CD14-positive monocyte (primary cell): ENCODE measurements at regions not wholly inside any gene's neighbourhood (a gene's known extent, or its start where the extent isn't known, plus 50 kb on each side); places are given as distances from the start of the nearest gene placed in this dataset.

Experiments used
- DNase-seq, 3 donors: peaks; one replicate each; pipeline ENCODE4 v3.0.0-alpha.2; 2011 to 2022
- H2AFZ ChIP-seq: 2 replicates; pipeline ENCODE4 v1.6.0; 2012; ENCODE audit warnings: mild to moderate bottlenecking, low read depth, low read length, inconsistent platforms; ENCODE audit not compliant: insufficient read depth, poor library complexity, severe bottlenecking
- H3K27ac ChIP-seq, 2 donors: 1 replicate in 1 of 2; 2 replicates in 1 of 2; pipeline ENCODE4 v1.5.1; 2012 to 2013; ENCODE audit warnings: low read length in 2 of 2, control low read depth in 1 of 2, inconsistent platforms in 1 of 2, low read depth in 1 of 2, mild to moderate bottlenecking in 1 of 2
- H3K27me3 ChIP-seq, 2 donors: one replicate each; pipeline versions ENCODE4 v1.6.0 to v1.6.1; 2011 to 2013; ENCODE audit warnings: low read length in 2 of 2; ENCODE audit not compliant: control insufficient read depth in 2 of 2, insufficient read depth in 2 of 2
- H3K36me3 ChIP-seq, 2 donors: replicated peaks in 1 of 2; 1 replicate in 1 of 2; 2 replicates in 1 of 2; pipeline versions ENCODE4 v1.5.1 to v1.6.1; 2012 to 2013; ENCODE audit warnings: low read length in 2 of 2, control low read depth in 1 of 2, inconsistent platforms in 1 of 2, mild to moderate bottlenecking in 1 of 2; ENCODE audit not compliant: insufficient read depth in 2 of 2, control insufficient read depth in 1 of 2
- H3K4me1 ChIP-seq, 2 donors: 1 replicate in 1 of 2; 2 replicates in 1 of 2; pipeline versions ENCODE4 v1.5.1 to v1.6.1; 2012 to 2013; ENCODE audit warnings: low read length in 2 of 2, control low read depth in 1 of 2, inconsistent platforms in 1 of 2, mild to moderate bottlenecking in 1 of 2, moderate library complexity in 1 of 2; ENCODE audit not compliant: insufficient read depth in 2 of 2, control insufficient read depth in 1 of 2
- H3K4me2 ChIP-seq: replicated peaks from 2 replicates; pipeline ENCODE3; 2012; ENCODE audit warnings: low read length, moderate library complexity, mild to moderate bottlenecking; ENCODE audit not compliant: poor library complexity, severe bottlenecking; ENCODE audit errors: extremely low read depth
- H3K4me3 ChIP-seq, 3 experiments: fragments of 200-600 bp in 1 of 3; sonication (generic) in 1 of 3; replicated peaks in 1 of 3; 1 replicate in 2 of 3; 2 replicates in 1 of 3; pipeline ENCODE4 v1.5.1; 2011 to 2013; ENCODE audit warnings: low read length in 3 of 3, mild to moderate bottlenecking in 3 of 3, control low read depth in 2 of 3, low read depth in 2 of 3, inconsistent platforms in 1 of 3, moderate library complexity in 1 of 3
- H3K79me2 ChIP-seq: 2 replicates; pipeline ENCODE4 v1.6.0; 2012; ENCODE audit warnings: mild to moderate bottlenecking, control low read depth, inconsistent platforms, low read length, moderate library complexity; ENCODE audit not compliant: insufficient read depth
- H3K9ac ChIP-seq: 2 replicates; pipeline ENCODE4 v1.6.0; 2017; ENCODE audit warnings: low read length, mild to moderate bottlenecking; ENCODE audit not compliant: insufficient read depth, poor library complexity, severe bottlenecking
- H3K9me3 ChIP-seq, 2 donors: replicated peaks in 1 of 2; 1 replicate in 1 of 2; 2 replicates in 1 of 2; pipeline versions ENCODE4 v1.5.1 to v1.6.1; 2012 to 2013; ENCODE audit warnings: low read length in 2 of 2, control low read depth in 1 of 2; ENCODE audit not compliant: control insufficient read depth in 1 of 2, insufficient read depth in 1 of 2
- H4K20me1 ChIP-seq: 2 replicates; pipeline ENCODE4 v1.6.0; 2012; ENCODE audit warnings: mild to moderate bottlenecking, low read length, control low read depth, moderate library complexity; ENCODE audit not compliant: insufficient read depth
- H3K27ac Mint-ChIP-seq, 7 donors: one replicate each; pipeline ENCODE4 v1.8.0; 2020; ENCODE audit warnings: mild to moderate bottlenecking in 7 of 7, mixed read lengths in 7 of 7, moderate library complexity in 6 of 7, inconsistent platforms in 2 of 7
- H3K27me3 Mint-ChIP-seq, 3 donors: one replicate each; pipeline ENCODE4 v1.8.0; 2021 to 2022; ENCODE audit warnings: low read depth in 3 of 3, mild to moderate bottlenecking in 3 of 3, mixed read lengths in 3 of 3, moderate library complexity in 3 of 3, inconsistent platforms in 1 of 3
- H3K36me3 Mint-ChIP-seq, 2 donors: one replicate each; pipeline ENCODE4 v1.8.0; 2020; ENCODE audit warnings: mixed read lengths in 2 of 2, inconsistent platforms in 1 of 2, mild to moderate bottlenecking in 1 of 2
- H3K4me1 Mint-ChIP-seq: one replicate; pipeline ENCODE4 v1.8.0; 2020; ENCODE audit warnings: mild to moderate bottlenecking, mixed read lengths
- H3K4me3 Mint-ChIP-seq, 2 donors: one replicate each; pipeline ENCODE4 v1.8.0; 2020; ENCODE audit warnings: mild to moderate bottlenecking in 2 of 2, mixed read lengths in 2 of 2, moderate library complexity in 1 of 2
- H3K9me3 Mint-ChIP-seq, 7 donors: one replicate each; pipeline ENCODE4 v1.8.0; 2020 to 2022; ENCODE audit warnings: mixed read lengths in 7 of 7, mild to moderate bottlenecking in 6 of 7, moderate library complexity in 6 of 7, inconsistent platforms in 2 of 7
- WGBS: methylation state at CpG from one replicate; pipeline ENCODE4 v1.1.5; 2013; ENCODE audit warnings: missing lambda C conversion rate; ENCODE audit not compliant: insufficient coverage; 5-methylcytosine and 5-hydroxymethylcytosine counted together
- intact Hi-C, 2 donors: fragments of 100-400 bp; cut with micrococcal nuclease; formaldehyde crosslinking; loops; one replicate each; pipeline versions ENCODE4 v1.15.0 to v1.15.1; 2023
- TF ChIP-seq, protein P1 (sequence below): fragments of 200-600 bp; IDR thresholded peaks from one replicate; pipeline ENCODE4 v1.8.0; 2022; ENCODE audit warnings: antibody characterized with exemption, mild to moderate bottlenecking

DNA sequence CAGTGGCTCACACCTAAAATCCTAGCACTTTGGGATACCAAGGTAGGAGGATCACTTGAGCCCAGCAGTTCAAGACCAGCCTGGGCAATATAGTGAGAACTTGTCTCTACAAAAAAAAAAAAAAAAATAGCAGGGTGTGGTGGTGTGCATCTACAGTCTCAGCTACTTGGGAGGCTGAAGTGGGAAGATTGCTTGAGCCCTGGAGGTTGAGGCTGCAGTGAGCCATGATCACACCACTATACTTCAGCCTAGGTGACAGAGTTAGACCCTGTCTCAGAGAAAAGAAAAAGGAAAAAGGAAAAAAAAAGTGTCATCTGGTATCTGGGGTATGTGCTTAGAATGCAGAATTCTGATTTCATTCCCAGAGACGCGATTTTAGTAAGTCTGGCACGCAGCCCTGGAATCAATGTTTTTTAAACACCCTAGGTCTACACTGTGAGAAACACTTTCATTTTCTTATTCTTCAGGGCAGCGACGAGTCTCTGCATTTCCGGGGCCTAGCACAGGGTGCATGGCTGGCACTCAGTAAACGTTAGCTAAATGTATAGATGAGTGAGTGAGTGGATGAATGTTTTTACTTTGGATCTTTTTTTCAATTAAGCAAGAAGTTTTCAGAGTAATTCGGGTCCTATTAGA lies 243.8 kb upstream of the PWP1 start:
- 98% methylated on average over 7 of the region's 8 CpGs for WGBS
- Mint-ChIP-seq H3K27ac (no peak overlapping the region), H3K4me3 (no peak overlapping the region), H3K27me3 (peaks cover 0 to 1% (median 0%) of the 10 kb centered on the region in 3 donors), H3K36me3 (no peaks in the 10 kb centered on the region), H3K4me1 (no peaks in the 10 kb centered on the region), H3K9me3 (peaks cover 0 to 2% (median 0%) of the 10 kb centered on the region in 7 donors)
- H3K4me1 ChIP-seq = no peaks in the 10 kb centered on the region
- no peak overlapping the region for H3K9ac ChIP-seq
- H3K27ac ChIP-seq = no peak overlapping the region
- no peaks in the 10 kb centered on the region for H3K27me3 ChIP-seq
- no peaks in the 10 kb centered on the region for H3K79me2 ChIP-seq
- H3K36me3 ChIP-seq = no peaks in the 10 kb centered on the region
- intact Hi-C loops = no loop called here
- DNase-seq = no peak
- no peaks in the 10 kb centered on the region for H3K9me3 ChIP-seq
- no peak overlapping the region for H2AFZ ChIP-seq
- no peak overlapping the region for H3K4me2 ChIP-seq
- no peaks in the 10 kb centered on the region for H4K20me1 ChIP-seq
- H3K4me3 ChIP-seq = no peak overlapping the region
- TF ChIP-seq, protein P1, sequence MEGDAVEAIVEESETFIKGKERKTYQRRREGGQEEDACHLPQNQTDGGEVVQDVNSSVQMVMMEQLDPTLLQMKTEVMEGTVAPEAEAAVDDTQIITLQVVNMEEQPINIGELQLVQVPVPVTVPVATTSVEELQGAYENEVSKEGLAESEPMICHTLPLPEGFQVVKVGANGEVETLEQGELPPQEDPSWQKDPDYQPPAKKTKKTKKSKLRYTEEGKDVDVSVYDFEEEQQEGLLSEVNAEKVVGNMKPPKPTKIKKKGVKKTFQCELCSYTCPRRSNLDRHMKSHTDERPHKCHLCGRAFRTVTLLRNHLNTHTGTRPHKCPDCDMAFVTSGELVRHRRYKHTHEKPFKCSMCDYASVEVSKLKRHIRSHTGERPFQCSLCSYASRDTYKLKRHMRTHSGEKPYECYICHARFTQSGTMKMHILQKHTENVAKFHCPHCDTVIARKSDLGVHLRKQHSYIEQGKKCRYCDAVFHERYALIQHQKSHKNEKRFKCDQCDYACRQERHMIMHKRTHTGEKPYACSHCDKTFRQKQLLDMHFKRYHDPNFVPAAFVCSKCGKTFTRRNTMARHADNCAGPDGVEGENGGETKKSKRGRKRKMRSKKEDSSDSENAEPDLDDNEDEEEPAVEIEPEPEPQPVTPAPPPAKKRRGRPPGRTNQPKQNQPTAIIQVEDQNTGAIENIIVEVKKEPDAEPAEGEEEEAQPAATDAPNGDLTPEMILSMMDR = no peak

DNA sequence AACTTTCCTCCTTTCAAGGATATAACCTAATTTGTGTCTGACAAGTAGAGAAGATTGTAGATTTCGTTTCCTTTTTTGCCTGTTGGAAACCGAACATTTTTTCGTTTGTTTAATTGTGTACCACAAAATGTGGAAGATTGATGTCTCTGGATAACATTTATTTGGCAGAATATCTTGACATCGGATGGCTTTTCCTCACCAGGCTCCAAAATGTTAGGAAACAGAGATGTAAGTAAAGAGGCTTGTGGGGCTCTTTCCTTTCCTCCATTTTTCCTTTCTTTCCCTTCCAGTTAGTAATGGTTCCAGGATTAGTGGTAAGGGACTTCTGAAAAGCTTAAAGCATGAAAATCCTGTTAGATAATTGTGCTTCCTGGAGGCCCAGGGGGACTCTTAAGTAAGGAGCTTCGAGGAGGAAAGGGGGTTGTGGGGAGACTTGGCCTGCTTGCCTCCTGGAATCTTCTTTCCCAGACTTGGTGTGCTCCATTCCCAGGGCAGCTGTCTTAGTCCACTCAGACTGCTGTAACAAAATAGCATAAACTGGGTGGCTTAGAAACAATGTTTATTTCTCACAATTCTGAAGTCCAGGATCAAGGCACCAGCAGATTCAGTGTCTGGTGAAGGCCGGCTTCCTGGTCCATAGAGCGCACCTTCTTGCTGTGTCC lies 243.1 kb upstream of the PWP1 start:
- Mint-ChIP-seq H3K4me3 (no peak overlapping the region), H3K9me3 (peaks cover 0 to 2% (median 0%) of the 10 kb centered on the region in 7 donors), H3K36me3 (no peaks in the 10 kb centered on the region), H3K27ac (no peak overlapping the region), H3K4me1 (no peaks in the 10 kb centered on the region), H3K27me3 (peaks cover 0 to 1% (median 0%) of the 10 kb centered on the region in 3 donors)
- Histone ChIP-seq H3K27ac (no peak overlapping the region), H2AFZ (no peak overlapping the region), H3K4me1 (no peaks in the 10 kb centered on the region), H3K79me2 (no peaks in the 10 kb centered on the region), H3K9ac (no peak overlapping the region), H3K27me3 (no peaks in the 10 kb centered on the region), H3K4me3 (no peak overlapping the region), H3K4me2 (no peak overlapping the region), H3K36me3 (no peaks in the 10 kb centered on the region), H3K9me3 (no peaks in the 10 kb centered on the region), H4K20me1 (no peaks in the 10 kb centered on the region)
- TF ChIP-seq, protein P1 = no peak
- intact Hi-C loops = no loop called here
- no peak for DNase-seq
- 100% methylated on average over 3 of the region's 7 CpGs for WGBS
